GM19043 (cell line): ENCODE measurements at regions not wholly inside any gene's neighbourhood (a gene's known extent, or its start where the extent isn't known, plus 50 kb on each side); places are given as distances from the start of the nearest gene placed in this dataset.

Source experiments
- ATAC-seq: cut with Tn5 transposase; IDR thresholded peaks from one replicate; pipeline ENCODE4 v1.9.1; 2021; ENCODE audit warnings: low read depth; ENCODE audit not compliant: unreplicated experiment

GRCh38 chr12:127625176-127625771, 641.7 kb upstream of the TMEM132C start:
- no peak for ATAC-seq

- ATAC-seq: no peak
These were observed 638.3 kb upstream of the TMEM132C start for GRCh38 chr12:127628645-127629044.

- no peak for ATAC-seq
These were observed 637.7 kb upstream of the TMEM132C start for GRCh38 chr12:127629066-127629820.

- ATAC-seq: no peak
These were observed 634.5 kb upstream of the TMEM132C start for GRCh38 chr12:127632461-127632860.

GRCh38 chr12:127635838-127636237, 631.1 kb upstream of the TMEM132C start:
- no peak for ATAC-seq

- no peak for ATAC-seq
These were observed 630.1 kb upstream of the TMEM132C start for GRCh38 chr12:127636882-127637281.

- no peak for ATAC-seq
These were observed 626.6 kb upstream of the TMEM132C start for GRCh38 chr12:127640181-127640886.

- no peak for ATAC-seq
These were observed 624.8 kb upstream of the TMEM132C start for GRCh38 chr12:127642208-127642607.

GRCh38 chr12:127648321-127648720, 618.6 kb upstream of the TMEM132C start:
- no peak for ATAC-seq

GRCh38 chr12:127649961-127650360, 617.0 kb upstream of the TMEM132C start:
- ATAC-seq: no peak

- ATAC-seq: no peak
These were observed 616.3 kb upstream of the TMEM132C start for GRCh38 chr12:127650626-127651025.

GRCh38 chr12:127652281-127652680, 614.7 kb upstream of the TMEM132C start:
- no peak for ATAC-seq

- no peak for ATAC-seq
These were observed 612.5 kb upstream of the TMEM132C start for GRCh38 chr12:127654383-127654985.

GRCh38 chr12:127655691-127656090, 611.3 kb upstream of the TMEM132C start:
- ATAC-seq: no peak

- no peak for ATAC-seq
These were observed 610.7 kb upstream of the TMEM132C start for GRCh38 chr12:127656266-127656665.

- no peak for ATAC-seq
These were observed 609.9 kb upstream of the TMEM132C start for GRCh38 chr12:127657036-127657435.

GRCh38 chr12:127660961-127661360, 606.0 kb upstream of the TMEM132C start:
- ATAC-seq: no peak

GRCh38 chr12:127663716-127664115, 603.3 kb upstream of the TMEM132C start:
- no peak for ATAC-seq

- no peak for ATAC-seq
These were observed 602.1 kb upstream of the TMEM132C start for GRCh38 chr12:127664901-127665300.

GRCh38 chr12:127667131-127667685, 599.8 kb upstream of the TMEM132C start:
- ATAC-seq: no peak

GRCh38 chr12:127670294-127670693, 596.7 kb upstream of the TMEM132C start:
- ATAC-seq: no peak
